Cerebellar cortex (tissue), 1 donor: ENCODE measurements at regions not wholly inside any gene's neighbourhood (a gene's known extent, or its start where the extent isn't known, plus 50 kb on each side); places are given as distances from the start of the nearest gene placed in this dataset.

Experiments
- DNase-seq: peaks from one replicate; pipeline ENCODE4 v3.0.0-alpha.2; 2015; ENCODE audit warnings: low spot score

- no peak for DNase-seq
Measured at GRCh38 chr14:98167275-98167674, 1104.7 kb downstream of the BCL11B start.

- no peak for DNase-seq
Measured at GRCh38 chr14:98167705-98168104, 1104.3 kb downstream of the BCL11B start.

DNA sequence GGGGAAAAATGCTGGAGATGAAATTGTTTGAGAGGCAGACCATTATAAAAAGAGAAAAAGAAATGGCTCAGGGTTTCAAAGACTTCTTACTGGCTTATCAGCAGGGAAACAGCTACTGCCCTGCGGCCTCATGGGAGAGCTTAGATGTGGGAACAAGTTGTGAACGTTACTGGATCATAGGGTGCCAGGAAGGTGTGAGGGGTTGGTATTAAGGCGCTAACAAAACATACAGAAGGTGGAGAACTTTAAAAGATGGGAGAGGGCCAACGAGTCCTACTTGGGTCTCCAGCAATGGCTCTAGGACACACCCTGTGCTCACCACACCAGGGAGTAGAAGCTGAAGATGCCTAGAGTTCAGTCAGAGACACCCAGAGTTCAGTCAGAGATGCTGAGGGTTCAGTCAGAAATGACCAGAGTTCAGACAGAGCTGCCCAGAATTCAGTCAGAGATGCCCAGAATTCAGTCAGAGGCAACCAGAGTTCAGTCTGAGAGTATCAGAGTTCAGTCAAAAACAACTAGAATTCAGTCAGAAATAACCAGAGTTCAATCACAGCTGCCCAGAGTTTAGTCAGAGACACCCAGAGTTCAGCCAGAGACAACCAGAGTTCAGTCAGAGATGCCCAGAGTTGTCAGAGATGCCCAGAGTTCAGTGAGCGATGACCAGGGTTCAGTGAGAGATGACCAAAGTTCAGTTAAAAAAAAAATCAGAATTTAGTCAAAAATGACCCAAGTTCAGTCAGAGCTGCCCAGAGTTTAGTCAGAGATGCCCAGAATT lies 1103.6 kb downstream of the BCL11B start:
- DNase-seq, result no peak

GRCh38 chr14:98169170-98169587 lies 1102.8 kb downstream of the BCL11B start:
- DNase-seq, result no peak

DNA sequence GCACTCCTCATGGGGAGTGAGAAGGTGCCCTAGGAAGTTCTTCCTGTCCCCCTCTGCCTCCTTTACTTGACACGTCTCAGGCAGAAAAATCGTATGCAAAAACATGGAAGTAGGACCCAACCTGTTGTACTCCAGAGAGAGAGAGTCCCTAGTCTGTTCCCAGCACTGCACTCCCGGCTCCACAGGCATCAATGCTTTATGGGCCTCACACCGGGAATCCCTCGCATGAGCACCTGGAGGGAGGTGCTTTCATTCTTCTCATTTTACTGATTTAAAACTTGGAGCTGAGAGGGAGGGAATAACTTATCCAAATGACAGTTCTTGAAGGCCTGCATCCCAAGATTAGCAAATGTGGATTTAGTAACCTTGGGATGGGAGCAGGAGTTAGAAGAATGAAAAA lies 1101.4 kb downstream of the BCL11B start:
- DNase-seq, result no peak

DNA sequence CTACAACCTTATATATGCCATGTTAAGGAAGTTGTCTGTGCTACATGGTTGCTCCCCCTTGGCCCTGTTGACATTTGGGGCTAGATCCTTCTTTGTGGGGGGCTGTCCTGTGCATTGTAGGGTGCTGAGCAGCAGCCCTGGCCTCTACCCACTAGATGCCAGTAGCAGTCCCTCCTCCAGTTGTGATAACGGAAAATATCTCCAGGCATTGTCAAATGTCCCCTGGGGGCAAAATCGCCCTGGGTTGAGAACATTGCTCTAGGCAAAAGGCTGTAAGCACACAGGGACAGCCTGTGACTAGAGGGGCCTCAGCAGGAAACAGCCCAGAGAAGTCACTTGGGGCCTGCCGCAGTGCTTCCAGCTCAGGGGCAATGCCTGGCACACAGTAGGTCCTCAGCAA lies 1100.3 kb downstream of the BCL11B start:
- DNase-seq, result no peak

DNA sequence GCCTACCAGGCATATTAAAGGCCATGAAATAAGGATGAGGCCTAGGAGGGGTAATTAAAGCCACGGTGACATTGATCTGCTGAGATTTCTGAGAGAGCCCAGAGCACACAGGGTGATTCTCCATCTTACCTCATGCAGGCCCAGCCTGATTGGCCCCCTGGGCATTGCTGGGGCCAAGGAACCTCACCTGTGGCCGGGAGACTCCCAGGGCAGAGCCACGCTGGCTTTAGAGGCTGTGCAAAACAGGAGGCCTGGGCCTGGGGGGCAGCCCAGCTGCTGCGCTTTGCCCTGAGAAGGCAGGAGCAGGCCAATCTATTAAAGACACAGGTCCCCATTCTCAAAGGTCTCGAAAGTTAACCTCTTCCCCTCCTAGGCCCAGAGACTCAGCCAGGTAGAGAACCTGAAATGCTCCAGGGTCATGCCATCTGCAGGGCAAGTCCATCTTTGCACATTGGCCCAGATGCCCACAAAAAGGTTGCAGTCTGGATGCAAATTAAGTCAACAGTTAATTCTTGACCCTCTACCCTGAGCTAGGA lies 1099.7 kb downstream of the BCL11B start:
- DNase-seq, result no peak

DNA sequence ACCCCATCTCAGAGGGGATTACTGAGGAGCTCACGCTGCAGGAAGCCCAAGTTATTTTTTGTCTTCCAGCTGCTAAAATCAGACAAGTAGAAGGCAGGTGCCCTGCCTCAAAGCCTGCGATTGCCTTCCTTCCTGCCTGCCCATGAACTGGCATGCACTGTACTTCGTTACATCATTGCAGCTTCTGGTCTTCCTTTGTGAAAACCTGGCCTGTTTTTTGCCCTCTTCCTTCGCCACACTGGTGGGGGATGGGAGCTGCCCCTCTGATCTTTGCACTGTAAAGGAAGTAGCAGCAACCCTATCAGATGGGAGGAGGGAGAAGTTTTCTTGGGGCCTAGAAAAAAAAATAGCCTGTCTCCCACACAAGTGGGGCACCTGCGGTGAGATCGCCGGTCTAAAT lies 1098.7 kb downstream of the BCL11B start:
- DNase-seq, result no peak

- no peak for DNase-seq
Measured at GRCh38 chr14:98174041-98174440, 1098.0 kb downstream of the BCL11B start.

DNA sequence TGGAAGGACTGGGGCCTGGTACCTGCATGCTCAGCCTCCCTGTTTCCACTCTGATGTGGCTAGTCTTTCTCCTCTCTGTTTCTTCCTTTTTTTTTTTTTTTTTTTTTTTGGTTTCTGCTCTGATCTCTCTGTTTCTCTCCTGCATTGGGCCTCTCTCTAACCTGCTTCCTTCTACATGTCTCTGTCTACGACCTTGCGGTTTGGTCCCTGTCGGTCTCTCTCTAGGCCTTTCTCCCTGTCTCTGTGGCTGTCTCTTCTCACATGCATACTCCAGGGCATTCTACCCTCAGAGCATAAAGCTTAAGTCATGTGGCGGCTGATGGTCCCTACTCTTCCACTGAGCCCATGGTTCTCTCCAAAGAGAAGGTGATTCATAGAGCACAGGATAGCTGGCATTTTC lies 1096.6 kb downstream of the BCL11B start:
- no peak for DNase-seq

- DNase-seq, result no peak
Measured at GRCh38 chr14:98175881-98176280, 1096.1 kb downstream of the BCL11B start.

DNA sequence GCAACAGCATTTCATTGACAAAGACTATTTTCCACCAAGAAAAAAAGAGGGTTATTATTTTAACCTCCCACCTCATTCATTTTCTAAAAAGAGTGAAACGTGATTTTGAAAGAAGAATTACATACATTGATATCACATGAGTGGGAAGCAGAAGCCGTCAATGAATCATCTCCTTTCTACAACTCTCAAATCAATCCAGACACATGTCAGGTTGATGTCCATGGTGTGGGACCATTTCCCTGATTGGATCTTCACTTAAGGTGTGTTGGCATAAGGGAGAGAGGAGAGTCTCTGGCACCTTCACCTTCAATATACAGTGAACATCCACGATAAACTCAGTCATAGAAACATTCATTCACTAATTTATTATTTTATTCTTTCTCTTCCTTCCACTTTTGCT lies 1095.1 kb downstream of the BCL11B start:
- DNase-seq, result no peak

GRCh38 chr14:98177551-98177950 lies 1094.4 kb downstream of the BCL11B start:
- DNase-seq, result no peak

DNA sequence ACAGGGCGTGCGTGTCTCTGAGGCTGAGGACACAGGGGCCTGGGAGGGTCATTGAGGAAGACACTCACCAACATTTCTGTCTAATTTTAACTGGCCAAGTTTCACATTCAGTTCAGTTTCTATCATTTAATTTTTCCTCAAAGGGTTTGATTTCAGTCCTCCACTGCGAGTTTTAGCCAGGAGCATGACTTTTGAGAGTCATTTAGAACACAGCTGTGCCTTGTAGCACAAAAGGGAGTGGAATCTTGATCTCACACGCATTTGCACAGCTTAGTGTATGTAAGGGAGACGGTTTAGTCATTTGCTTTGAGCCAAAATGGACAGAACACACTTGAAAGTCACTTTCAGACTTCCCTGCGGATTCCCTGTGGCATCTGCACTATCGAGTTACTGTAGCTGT lies 1090.8 kb downstream of the BCL11B start:
- DNase-seq, result no peak

DNA sequence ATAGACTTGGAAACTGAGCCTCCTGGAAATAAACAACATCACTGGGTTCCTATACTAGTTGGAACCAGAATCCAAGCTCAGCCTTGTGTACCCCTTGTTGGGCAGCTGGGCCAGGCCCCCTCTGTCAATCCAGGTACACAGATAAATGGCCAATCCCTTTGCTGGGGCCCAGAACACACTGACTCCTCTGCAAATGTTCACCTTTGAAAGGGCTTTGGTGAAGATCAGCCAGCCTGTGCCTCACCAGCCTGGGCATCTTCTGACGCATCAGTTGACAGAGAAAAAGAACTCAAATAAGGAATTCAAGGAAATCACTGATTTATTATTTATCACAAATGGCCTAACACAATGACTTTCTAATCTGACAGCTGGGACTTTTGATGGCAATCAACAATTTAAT lies 1090.2 kb downstream of the BCL11B start:
- DNase-seq, result no peak

DNA sequence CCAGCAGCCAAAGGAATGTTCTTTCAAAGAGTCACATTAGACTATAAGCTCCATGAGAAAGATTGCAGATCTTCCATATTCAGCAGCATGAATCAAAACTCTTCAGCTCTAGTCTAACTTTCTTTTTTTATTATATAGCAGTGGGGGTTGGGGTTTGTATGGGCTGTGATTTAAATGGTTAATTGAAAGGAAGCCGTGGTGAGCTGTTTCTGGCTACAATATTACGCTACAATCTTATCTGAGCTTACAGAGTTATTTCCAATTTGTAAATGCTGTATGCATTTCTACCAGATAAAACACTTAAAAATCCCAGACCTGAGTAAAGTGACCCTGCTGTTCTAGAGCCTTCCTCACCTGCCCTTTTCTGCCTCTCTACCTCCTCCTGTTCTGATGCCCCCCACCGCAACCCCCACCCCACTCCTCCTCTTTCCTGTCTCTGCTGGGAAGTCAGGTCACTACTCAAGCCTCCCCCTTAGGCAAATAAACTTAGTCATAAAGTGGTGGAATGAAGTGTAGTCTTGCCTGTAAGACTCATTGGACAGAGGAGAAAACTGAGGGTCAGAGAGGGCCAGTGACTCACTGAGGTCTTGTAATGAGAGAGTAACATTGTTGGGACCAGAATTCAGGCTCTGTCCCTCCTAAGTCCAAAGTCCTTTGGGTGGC lies 1089.5 kb downstream of the BCL11B start:
- no peak for DNase-seq

- no peak for DNase-seq
Measured at GRCh38 chr14:98183556-98183955, 1088.4 kb downstream of the BCL11B start.

DNA sequence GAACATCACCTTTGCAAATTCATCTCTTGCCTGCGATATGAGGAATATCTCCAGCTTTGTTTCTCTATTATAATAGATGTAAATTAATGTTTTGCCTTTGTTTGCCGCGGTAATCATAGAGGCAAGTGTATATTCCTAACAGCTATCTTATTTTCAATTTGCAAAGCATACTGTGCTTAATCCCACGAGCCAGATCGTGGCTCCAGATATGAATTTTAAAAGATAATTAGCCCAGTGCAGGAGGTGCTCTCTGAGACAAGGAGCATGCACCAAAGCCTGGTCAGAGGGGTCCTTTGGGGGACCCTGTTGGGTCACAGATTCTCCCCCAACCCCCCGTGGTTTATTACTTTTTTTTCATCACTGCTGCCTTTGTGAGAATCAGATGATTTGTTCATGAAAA lies 1087.5 kb downstream of the BCL11B start:
- no peak for DNase-seq

- DNase-seq, result no peak
Measured at GRCh38 chr14:98185036-98185435, 1087.0 kb downstream of the BCL11B start.

DNA sequence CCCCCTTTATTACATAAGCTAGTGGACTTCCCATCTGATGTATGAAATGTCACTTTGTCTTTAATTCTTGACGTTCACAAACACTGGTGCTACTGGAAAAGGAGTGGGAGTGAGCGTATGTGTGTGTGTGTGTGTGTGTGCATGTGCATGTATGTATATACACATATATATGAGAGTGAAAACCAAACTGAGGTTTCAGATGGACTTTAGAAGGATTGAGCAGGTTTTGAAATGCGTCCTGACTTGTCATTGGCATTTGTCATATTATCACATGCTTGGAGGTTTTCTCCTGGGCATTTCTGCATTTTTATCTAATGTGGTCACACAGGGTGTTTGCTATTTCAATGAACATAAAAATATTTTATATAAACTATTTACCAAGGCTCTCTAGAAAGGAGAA lies 1085.9 kb downstream of the BCL11B start:
- no peak for DNase-seq

DNA sequence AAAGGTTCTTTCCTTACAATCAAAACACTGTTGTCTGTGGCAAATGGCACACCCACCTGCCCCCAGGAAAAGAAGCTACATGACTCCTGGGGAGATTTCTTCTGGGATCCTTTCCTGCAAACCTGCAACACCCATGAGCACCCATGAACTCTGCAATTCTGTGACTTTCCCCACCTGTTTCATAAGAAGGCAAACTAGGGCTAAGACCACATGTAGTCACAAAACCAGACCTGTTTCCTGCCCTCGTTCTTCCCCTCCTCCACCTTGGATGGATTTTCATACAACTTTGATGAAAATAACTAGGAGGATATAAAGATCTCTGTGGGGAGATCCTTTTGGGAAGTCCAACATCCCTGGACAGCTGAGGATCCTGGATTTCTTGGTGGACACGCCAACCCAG lies 1084.7 kb downstream of the BCL11B start:
- no peak for DNase-seq

- DNase-seq, result no peak
Measured at GRCh38 chr14:98189062-98189461, 1082.9 kb downstream of the BCL11B start.

- DNase-seq, result no peak
Measured at GRCh38 chr14:98189511-98189910, 1082.5 kb downstream of the BCL11B start.

GRCh38 chr14:98189944-98190343 lies 1082.1 kb downstream of the BCL11B start:
- DNase-seq, result no peak
